ENCODE measurements at regions not wholly inside any gene's neighbourhood (a gene's known extent, or its start where the extent isn't known, plus 50 kb on each side); places are given as distances from the start of the nearest gene placed in this dataset.

DNA sequence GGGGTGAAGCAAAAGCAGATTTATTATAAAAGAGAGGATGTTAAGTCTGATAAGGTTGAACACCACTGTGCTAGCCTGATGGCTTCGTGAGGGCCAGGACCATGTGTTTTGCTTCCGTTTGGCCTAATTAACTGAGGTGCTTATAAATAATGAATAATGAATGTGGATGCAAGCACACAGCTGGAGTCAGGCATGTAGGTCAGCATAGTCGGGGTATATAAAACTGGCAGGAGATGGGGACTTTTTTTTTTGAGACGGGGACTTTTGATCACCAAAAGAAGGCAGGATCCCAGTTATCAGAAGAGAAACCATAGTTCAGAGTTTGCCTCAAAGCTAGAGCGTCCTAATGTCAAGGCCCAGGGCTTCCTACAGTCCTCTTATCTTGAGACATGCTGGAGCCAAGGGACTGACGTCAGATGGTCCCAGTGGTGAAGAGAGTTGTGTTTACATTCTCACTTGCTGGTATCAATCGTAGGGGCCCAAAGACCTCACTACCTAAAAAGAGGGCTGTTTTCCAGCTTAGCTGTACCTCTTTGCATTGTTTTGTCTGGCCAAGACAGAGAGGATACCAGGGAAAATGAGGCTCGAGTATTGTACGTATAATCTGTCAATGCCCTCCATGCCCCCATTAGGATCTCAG, 50.4 kb downstream of the RTL9 start:
- Histone ChIP-seq H3K9me3 (no peaks in the 10 kb centered on the region), H3K4me3 (no peak overlapping the region), H3K4me1 (peaks cover 0 to 4% (median 0%) of the 10 kb centered on the region in 9 donors), H3K36me3 (no peaks in the 10 kb centered on the region), H3K27me3 (peaks cover 0 to 50% (median 0%) of the 10 kb centered on the region in 7 donors), H3K27ac (no peak overlapping the region)
- TF ChIP-seq, protein P1, sequence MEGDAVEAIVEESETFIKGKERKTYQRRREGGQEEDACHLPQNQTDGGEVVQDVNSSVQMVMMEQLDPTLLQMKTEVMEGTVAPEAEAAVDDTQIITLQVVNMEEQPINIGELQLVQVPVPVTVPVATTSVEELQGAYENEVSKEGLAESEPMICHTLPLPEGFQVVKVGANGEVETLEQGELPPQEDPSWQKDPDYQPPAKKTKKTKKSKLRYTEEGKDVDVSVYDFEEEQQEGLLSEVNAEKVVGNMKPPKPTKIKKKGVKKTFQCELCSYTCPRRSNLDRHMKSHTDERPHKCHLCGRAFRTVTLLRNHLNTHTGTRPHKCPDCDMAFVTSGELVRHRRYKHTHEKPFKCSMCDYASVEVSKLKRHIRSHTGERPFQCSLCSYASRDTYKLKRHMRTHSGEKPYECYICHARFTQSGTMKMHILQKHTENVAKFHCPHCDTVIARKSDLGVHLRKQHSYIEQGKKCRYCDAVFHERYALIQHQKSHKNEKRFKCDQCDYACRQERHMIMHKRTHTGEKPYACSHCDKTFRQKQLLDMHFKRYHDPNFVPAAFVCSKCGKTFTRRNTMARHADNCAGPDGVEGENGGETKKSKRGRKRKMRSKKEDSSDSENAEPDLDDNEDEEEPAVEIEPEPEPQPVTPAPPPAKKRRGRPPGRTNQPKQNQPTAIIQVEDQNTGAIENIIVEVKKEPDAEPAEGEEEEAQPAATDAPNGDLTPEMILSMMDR (IDR thresholded peaks at IDR 0.05), result no peak
- DNase-seq (no peak), ATAC-seq (no peak)
- intact Hi-C loops (cut with DNase I), result loop anchor here in 5 of 10 donors (1.0 to 5.0 kb wide), 4 partner anchors 248 to 252 kb away; no protein-coding TSS in a partner anchor
- WGBS, 2 donors, result 55 to 56% methylated on average over 9 of the region's 9 CpGs

DNA sequence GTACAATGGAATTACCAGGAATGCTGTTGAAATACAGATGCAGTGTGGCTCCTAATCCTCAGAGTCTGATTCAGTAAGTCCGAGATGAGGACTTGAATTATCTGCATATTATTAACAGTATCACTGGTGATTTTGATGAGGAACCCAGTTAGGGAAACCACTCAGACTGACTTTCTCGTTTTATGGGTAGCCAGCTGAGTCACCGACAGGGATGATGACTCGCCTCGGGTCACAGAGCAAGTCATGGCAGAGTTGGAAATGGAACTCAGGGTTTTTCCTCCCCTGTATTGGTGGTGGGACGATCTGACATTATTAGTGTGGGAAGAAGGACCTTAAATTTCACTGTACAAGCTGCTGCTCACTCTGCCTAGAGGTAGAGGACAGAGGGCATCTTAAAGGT, 51.3 kb downstream of the RTL9 start:
- intact Hi-C loops (cut with DNase I), result loop anchor here in 6 of 10 donors (2.0 to 10.0 kb wide), 5 partner anchors 249 to 705 kb away; no protein-coding TSS in a partner anchor
- 57 to 80% methylated on average over 6 of the region's 6 CpGs for WGBS, 2 donors
- no peak for ATAC-seq

DNA sequence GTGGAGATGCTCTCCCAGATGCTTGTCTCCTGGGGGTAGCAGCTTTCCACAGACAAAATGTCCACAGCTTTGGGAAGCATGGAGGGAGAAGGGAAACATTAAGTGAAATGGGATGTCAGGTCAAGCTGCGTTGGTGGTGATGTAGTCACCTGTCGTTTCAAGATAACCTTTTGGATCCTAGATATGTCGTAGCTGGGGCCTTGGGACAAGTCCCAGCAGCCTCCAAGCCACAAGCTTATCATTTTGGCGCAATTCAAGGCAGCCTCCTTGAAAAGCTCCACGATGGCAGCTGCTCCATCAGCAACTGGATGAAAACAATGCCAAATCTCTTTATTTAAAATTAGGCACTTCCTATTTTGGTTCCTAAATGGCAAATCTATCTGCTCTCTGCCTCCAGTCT, 52.0 kb downstream of the RTL9 start:
- no peak overlapping the region for H3K4me3 ChIP-seq
- TF ChIP-seq, protein P1 (IDR thresholded peaks at IDR 0.05), result no peak
- no peaks in the 10 kb centered on the region for H3K9me3 ChIP-seq
- intact Hi-C loops (cut with DNase I), result loop anchor here in 3 of 10 donors (2.0 to 10.0 kb wide), 4 partner anchors 252 to 706 kb away; no protein-coding TSS in a partner anchor
- ATAC-seq (no peak), DNase-seq (no peak)
- peaks cover 0 to 10% (median 0%) of the 10 kb centered on the region in 9 donors for H3K4me1 ChIP-seq
- H3K27me3 ChIP-seq, result peaks cover 0 to 58% (median 0%) of the 10 kb centered on the region in 7 donors
- H3K27ac ChIP-seq, result no peak overlapping the region
- no peaks in the 10 kb centered on the region for H3K36me3 ChIP-seq
- 48 to 54% methylated on average over 5 of the region's 5 CpGs for WGBS, 2 donors

More for the DNA sequence above, 51.3 kb downstream of the RTL9 start:
- Histone ChIP-seq H3K27me3 (peaks cover 0 to 52% (median 0%) of the 10 kb centered on the region in 7 donors), H3K4me3 (no peak overlapping the region), H3K9me3 (no peaks in the 10 kb centered on the region), H3K36me3 (no peaks in the 10 kb centered on the region), H3K4me1 (peaks cover 0 to 4% (median 0%) of the 10 kb centered on the region in 9 donors), H3K27ac (no peak overlapping the region)
- TF ChIP-seq, protein P1 (IDR thresholded peaks at IDR 0.05), result no peak
- no peak for DNase-seq

DNA sequence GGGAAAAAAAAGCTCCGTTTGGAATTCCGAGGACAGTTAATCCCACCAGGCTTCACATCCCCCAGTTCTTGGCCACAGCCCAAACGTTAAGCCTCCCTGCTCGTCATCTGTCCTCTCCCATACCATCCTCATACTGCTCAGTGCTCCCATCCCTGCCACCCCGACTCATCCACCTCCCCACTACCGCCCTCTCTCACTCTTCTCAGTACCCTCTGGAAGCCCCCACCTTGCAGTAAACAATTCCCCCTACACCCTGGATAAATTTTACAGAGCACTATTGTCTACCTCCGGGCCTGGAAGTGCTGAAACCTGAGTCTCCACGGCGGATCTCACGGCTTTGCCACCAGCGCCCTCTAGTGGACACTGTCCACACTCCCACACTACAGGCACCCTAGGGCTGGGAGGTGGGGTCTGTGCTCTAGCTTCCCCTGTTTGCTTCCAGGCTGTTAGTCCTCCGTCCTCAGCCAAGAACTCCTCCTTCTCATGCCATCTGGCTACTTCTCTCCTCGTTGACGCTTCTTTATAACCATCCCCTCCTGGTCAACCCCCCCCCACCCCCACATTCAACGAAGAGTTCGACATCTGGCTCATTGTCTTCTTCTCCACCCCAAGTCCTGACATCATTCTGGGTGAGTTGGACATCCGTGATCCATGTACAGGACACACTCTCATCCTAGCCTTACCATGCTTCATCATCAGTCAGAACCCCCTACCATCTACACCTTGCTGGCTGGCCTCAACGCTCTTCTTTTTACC, 54.5 kb downstream of the RTL9 start:
- TF ChIP-seq, protein P1 (IDR thresholded peaks at IDR 0.05), result peak; percentile 50 to 90 (median 76)
- Histone ChIP-seq H3K9me3 (no peaks in the 10 kb centered on the region), H3K4me3 (no peak overlapping the region), H3K4me1 (peaks cover 0 to 13% (median 0%) of the 10 kb centered on the region in 9 donors), H3K27ac (no peak overlapping the region), H3K27me3 (peaks cover 0 to 67% (median 0%) of the 10 kb centered on the region in 7 donors), H3K36me3 (no peaks in the 10 kb centered on the region)
- ATAC-seq, result peak; percentile 76 to 92 (median 88)
- DNase-seq, result peak; percentile 49 to 51
- 10 to 15% methylated on average over 18 of the region's 18 CpGs for WGBS, 2 donors
- intact Hi-C loops (cut with DNase I), result loop anchor here in 3 of 10 donors (2.0 to 10.0 kb wide), 4 partner anchors 252 to 708 kb away; no protein-coding TSS in a partner anchor
